ENCODE measurements at regions not wholly inside any gene's neighbourhood (a gene's known extent, or its start where the extent isn't known, plus 50 kb on each side); places are given as distances from the start of the nearest gene placed in this dataset.

- TF ChIP-seq CTCF (IDR thresholded peaks at IDR 0.05), result no peak
- no peak for TF ChIP-seq POLR2A (IDR thresholded peaks at IDR 0.05)
Observed at GRCh38 chr11:13189561-13190426, 87.8 kb upstream of the BMAL1 start.

Data from prostate gland (tissue), 2 donors.